GM19455 (cell line): ENCODE measurements at regions not wholly inside any gene's neighbourhood (a gene's known extent, or its start where the extent isn't known, plus 50 kb on each side); places are given as distances from the start of the nearest gene placed in this dataset.
"Not testable (repeated sequence)": the region's sequence is repeated elsewhere in the genome, so short reads cannot be mapped to it uniquely, and the experiment has no call there.

Source experiments
- ATAC-seq: cut with Tn5 transposase; IDR thresholded peaks from one replicate; pipeline ENCODE4 v1.9.1; 2021; ENCODE audit not compliant: unreplicated experiment

DNA sequence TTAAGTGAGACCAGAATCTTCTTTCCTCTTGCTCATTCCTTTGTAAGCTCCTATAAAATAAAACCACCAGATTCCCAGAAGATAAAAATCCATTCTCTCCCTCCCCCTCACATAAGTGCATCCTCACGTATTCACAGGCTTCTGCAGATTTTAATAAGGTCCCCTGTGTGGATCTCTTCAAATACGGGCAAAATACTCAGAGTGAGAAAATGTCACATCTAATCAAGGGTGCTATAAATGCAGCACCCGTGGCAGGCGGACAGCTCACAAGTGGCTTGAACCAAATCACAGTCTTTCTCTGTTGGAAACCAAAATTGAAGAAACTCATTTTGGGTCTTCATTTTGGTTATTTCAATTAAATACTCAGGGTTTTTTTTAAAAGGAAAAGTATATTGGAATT is 212.9 kb upstream of the CMC1 start:
- no peak for ATAC-seq

DNA sequence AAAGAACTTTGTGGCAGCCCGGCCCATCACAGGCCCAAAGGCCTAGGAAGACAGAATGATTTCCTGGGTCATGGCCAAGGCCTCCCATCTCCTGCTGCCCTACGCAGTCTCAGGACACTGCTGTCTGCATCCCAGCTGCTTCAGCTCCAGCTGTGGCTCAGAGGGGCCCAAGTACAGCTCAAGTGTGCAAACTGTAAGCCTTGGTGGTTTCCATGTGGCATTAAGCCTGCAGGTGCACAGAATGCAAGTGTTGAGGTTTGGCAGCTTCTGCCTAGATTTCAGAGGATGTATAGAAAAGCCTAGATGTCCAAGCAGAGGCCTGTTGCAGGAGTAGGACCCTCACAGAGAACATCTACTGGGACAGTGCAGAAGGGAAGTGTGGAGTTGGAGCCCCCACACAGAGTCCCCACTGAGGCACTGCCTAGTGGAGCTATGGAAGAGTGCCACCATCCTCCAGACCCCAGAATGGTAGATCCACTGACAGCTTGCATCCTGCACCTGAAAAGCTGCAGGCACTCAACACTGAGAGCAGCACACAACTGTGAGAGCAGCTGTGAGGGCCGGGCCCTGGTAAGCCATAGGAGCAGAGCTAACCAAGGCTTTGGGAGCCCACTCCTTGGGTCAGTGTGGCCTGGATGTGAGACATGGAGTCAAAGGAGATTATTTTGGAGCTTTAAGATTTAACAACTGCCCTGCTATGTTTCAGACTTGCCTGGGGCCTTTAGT is 208.2 kb upstream of the CMC1 start:
- ATAC-seq, result no peak

DNA sequence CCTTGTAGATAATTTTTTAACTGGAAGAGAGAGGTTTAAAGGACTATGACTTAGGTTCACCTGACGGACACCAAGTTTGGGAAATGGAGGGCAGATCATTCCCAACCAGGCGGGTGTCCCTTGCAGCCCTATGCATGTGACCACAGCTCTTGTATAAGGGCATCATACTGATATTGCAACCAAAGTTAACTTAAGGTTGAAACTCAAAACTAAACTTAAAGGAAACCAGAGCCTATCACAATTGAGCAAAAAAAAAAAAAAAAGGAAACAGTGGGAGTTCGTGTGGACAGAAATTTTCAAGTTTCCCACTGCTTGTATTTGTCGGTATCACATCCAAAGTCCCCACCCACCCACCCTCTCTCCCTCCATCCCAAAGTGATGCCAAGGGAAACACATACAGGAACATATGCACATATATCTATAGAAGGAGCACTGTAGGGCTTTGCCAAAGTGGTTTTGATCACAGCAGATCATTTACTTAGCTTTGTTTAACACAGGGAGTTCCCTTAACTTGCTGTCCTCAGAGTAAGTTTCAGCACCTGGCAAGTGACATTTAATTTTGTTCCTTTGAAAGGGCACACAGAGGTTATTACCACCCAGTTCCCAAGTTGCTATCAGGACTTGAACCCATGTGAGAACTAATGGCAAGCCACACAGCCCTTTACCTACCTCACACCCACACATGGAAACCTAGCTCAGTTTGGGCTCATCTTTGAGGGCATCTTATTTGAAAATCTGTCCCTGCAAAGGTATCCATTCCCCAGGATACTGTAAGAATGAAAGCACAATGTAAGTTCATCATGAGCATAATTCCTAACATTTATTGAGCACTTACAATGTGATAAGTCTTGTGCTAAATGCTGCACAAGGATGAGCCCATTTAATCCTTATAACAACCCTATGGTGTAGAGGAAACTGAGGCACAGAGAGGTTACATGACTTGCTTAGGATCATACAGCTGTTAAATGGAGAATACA is 204.5 kb upstream of the CMC1 start:
- no peak for ATAC-seq

DNA sequence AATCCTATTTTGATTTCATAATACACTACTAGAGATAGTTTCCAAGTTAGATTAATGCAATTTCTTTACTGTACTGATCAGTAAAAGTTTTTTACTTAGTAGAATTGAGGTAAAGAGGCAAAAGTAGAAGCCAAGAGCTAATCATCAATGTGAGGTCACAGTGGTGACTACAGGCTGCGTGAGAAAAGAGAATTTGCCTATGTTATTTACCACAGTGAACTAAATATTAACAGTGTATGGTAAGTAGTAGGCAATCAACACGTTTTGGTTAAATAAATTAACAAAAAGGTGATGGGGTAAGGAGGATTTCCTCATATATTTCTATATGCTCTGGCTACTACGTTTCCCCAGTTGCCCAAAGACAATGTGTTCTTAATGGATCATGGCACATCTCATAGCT is 202.2 kb upstream of the CMC1 start:
- ATAC-seq, result no peak

DNA sequence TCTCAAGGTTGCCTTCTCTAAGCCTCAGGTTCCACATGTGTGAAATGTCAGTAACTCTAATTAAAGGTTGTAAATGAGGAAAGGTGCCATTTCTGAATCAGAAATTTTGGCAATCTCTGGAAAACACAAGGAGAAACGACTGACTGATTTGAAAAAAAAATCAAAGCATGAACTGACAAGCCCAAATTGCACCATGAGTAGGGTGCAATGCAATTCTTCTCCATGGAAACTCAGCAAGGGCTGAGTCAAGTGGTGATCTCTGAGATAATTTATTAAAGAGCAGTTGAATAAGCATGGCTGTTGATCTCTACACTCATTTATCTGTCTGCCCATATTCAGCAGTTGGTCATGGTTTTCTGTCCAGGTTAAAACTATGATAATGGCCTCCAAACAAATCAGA is 201.6 kb upstream of the CMC1 start:
- ATAC-seq, result no peak

DNA sequence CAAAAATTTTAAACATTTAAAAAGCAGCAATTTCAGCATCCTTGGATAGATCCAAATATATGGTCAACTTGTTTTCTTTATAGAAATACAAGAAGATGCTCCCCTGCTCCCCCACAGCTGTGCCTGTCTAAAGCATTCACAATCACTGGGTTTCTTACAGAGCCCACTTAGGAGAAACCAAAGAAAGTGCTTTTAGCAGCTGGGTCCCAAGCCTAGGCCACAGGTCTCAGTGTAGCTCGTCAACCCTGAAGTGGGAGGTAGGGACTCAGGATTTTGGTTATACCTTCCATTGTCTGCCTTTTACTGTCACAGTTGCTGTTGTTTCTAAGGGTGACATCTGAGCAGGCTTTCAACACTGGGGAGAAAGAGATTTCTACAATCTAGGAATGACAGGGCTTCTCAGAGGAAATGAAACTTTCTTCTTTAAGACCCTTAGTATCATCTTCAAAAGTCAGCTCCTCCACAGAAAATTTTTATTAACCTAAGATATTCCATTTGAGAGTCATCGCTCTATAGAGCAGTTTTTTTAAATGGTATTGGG is 199.3 kb upstream of the CMC1 start:
- ATAC-seq, result no peak

DNA sequence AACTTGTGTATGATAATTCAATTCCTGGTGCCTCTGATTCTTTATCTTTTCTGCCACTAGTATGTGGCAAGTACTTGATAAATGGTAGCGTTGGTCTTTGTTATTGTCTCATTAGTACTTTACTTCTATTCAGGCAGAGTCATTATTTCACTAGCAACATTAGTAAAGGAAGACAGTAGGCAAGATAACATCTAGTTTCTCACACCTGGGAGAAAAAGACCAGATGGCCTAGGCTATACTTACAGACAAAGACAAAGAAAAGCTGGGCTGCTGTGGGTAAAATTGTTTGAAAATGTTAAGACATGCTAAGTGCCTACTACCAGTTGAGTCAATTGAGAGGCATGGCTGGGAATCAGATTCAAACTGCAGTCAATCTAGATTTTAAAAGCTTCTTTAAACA is 198.7 kb upstream of the CMC1 start:
- no peak for ATAC-seq

DNA sequence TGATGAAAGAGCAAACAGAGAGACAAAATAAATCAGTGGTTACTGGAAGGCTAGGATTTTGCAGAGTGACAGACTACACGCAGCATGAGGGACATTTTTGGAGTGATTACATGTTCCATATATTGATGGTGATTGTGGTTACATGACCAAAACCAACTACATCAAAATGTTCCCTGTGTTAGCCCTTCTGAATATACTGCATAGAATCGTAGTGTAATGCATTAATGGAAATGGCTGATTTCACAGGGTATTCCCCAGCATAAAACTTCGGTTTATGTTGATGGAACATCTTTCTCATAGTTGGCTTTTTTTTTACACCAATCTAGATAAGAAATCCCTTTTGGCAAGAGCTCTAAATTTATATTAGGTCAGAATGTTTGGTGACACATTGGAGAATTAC is 191.3 kb upstream of the CMC1 start:
- no peak for ATAC-seq

DNA sequence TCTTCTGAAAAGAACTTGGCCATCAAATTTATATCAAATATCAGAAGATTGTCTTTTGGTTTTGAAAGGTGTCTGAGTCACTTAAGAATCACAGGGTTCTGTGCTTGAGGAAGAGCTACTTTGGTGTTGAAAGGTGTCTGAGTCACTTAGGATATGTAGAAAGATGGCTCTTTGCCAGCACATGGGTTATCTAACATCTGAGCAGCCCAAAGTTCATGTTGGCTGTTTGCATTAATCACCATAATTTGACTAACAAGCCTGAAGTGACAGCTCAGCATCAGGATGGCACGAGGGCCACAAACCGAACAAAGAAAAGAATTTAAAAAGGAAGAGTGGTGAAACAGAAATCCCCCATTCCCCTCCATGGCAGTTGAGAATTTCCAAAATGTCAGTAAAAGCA is 190.5 kb upstream of the CMC1 start:
- no peak for ATAC-seq

DNA sequence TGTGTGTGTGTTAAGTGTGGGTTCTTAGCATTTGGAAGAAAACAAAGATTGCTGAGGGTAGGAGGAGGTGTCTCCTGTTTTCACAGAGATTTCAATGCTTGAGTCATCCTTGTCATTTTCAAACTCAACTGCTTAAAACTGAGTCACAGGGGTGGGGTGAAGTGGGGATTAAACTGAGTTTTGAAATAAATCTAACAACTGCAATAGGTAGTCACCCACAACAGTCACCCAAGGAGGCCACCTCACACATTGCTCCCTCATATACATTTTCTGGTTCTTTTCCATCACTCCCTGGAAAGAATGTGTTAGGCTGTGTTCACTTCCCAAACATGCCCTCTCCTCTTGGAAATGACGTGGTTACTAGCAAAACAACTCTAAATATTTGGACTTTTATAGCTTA is 187.7 kb upstream of the CMC1 start:
- ATAC-seq, result no peak

DNA sequence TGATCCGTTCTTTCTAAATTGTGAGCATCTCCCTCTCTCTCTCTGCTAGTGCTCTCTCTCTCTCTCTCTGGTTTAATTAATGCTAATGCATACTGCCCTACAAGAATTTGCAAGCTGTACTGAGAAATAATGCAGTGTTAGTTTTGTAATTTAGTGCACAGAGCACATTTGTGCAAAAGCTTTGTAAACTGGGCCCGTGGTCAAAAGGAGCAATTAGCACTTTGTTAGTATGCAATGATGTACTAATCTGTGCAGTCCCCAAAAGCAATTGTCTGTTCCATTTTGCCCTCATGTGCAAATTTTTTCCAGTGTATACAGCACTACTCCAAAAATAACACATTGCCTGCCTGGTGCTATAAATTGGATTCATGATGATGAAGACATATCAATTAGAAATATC is 184.6 kb upstream of the CMC1 start:
- ATAC-seq, result no peak

DNA sequence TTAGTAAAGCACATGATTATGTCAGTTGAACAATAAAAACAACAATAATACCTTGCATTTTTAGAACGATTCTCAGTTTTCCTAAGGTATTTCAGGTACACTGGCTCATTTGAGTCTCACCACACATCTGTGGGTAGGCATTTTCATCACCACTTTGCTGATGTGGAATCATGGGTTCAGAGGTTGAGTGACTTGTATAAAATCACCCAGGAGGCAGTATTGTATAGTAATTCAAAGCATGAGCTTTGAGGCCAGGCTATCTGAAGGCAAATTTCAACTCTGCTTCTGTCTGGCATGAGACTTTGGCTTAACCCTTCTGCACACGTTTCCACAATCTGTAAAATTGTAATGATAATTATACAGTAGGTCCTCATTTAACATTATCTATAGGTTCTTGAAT is 183.9 kb upstream of the CMC1 start:
- no peak for ATAC-seq

DNA sequence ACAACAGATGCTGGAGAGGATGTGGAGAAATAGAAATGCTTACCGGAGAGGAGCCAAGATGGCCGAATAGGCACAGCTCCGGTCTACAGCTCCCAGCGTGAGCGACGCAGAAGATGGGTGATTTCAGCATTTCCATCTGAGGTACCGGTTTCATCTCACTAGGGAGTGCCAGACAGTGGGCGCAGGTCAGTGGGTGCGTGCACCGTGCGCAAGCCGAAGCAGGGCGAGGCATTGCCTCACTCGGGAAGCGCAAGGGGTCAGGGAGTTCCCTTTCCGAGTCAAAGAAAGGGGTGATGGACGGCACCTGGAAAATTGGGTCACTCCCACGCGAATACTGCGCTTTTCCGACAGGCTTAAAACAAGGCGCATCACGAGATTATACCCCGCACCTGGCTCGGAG is 182.2 kb upstream of the CMC1 start:
- not testable (repeated sequence) for ATAC-seq

DNA sequence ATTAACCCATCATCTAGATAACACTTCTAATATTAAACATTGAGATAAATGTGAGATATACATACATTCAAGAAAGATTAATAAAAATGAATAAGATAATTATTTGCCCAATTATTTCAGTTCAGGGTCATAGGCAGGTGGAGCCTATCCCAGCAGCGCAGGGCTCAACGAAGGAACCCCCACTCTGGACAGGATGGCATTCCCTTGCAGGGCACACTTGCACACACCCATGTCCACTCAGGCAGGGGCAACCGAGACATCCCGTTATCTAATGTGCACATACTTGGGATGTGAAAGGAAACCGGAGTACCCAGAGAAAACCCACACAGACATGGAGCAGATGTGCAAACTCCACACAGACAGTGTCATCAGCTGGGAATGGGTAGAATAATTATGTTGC is 175.4 kb upstream of the CMC1 start:
- ATAC-seq, result no peak

DNA sequence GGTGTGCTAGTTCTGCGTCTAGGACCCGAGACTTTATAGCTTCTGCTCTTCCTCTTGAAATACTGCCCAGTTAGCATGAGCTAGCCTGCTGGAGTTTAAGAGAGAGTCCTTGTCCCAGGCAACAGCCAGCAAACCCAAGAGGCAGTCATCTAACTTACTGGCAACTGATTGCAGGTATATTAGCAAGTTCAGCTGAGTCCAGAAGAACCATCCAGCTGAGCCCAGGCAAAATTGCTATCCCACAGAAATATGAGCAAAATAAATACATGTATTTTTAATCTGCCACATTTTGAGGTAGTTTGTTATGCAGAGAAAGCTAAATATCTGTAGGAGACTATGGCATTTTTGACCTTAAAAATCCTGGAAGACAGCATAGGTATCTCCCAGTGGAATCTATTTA is 174.4 kb upstream of the CMC1 start:
- no peak for ATAC-seq

DNA sequence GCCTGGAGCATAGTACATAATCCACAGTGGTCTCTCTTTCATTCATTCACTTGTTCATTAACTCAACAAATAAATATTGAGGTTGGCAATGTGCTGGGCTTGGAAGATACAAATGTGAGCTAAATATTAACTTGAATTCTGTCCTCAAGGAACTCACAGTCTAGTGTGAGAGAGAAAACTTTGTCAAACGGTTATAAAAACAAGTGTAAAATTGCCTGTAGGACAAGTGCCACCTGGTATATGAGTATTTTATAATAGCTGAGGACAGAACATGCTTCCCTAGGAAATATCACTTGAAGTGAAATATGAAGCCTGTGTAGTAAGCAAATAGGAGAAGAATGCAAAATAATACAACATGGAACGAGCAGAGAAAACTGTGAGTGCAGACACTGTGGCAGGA is 173.1 kb upstream of the CMC1 start:
- ATAC-seq, result no peak

DNA sequence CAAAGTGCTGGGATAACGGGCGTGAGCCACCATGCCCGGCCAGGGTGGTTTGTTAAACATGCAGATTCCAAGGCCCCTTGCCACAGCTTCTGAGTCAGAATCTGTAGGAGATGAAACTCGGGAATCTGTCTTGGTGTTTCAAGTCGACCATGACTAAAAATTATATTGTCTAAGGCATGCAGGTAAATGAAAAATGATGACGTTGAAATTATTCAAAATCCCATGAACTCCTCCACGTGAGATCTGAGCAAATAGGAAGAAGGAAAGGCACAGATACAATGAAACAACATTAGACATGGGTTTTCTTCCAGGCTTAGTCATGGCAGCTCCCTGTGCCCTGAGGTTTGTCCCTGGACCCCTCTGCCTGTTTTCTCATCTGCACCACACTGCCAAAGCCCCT is 172.0 kb upstream of the CMC1 start:
- ATAC-seq, result no peak

DNA sequence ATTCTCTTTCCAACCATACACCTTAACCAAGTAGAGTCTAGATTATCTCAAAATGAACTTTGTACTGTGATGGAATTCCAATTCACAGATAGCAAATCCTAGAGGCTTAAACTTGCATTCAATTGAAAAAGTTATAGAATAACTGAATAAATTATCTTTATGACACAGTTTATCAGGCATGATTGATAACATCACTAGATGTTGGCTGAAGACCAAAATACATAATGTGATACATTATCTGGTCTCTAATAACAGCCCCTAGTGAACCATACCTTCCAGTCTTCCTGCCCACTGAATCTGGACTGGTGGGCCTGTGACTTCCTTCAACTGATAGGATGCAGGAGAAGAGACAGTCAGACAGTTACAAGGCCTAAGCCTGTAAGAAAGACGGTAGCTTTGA is 165.2 kb upstream of the CMC1 start:
- ATAC-seq, result no peak

DNA sequence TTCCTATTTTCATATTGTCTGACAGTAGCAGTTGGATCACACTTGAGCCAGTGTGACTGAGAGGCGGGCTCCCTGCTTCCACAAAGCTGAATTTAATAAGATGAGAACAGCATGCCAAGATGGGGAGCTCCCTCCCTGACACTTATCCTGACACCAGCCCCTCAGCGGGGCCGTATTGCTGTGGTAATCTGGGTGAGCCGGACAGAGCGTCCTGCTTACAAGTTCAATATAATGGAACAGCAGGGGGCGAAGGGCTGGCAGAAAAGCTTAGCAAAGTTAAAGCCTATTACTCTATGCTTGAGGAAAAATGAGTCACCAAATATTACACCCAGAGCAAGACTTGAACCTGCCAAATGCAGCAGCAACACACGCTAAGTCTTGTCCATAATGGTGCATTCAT is 163.8 kb upstream of the CMC1 start:
- no peak for ATAC-seq

DNA sequence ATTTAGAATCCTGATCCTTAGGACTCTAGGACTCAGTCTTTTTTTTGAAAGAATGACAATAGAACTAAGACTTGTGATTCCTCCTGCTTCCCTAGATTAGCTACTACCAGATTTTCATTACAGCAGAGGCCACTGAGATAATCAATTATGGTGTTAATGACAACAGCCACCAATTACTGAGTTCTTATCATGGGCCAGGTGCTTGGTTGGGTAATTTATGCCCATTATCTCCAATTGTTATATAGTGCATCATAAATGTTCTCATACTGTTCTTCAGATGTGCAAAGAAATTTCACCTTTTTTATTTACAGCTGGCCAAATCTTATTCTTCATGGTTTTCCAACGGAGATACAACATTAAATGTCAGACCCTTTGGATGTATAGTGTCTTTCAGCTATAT is 162.9 kb upstream of the CMC1 start:
- ATAC-seq, result no peak

DNA sequence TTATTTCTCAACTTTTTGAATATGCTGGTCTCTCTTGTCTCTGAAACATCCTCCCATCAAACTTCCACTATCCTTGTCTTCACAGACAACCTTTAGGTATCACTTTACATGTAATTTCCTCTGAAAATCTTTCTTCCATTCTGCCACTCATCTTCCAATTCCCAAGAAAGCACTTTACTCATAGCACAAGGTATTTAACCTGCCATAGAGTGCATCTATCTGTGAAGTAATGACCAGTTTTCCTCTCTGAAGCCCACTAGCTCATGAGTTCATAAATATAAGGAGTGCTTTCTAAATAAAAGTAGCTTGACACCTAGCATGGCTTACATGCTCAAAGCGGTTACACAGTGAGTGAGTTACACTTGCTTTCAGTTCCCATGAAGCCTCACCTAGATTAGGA is 160.7 kb upstream of the CMC1 start:
- no peak for ATAC-seq

DNA sequence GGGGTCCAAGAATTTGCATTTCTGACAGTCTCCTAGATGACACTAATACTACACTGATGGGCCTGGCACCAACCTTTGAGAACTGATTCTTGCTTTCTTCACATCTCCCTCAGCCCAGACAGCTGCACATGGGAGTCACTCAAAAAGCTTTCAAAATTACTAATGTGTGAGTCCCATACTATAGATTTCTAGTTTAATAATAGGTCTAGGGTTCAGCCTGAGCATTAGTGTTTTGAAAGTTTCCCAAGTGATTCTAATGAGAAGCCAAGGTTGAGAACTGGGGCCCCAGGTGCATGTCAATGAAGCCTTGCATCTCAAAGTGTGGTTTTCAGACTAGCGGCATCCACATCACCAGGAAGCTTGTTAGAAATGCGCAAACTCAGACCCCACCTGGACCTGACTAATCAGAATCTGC is 159.9 kb upstream of the CMC1 start:
- ATAC-seq, result no peak
